GM12878 (cell line): ENCODE measurements at regions not wholly inside any gene's neighbourhood (a gene's known extent, or its start where the extent isn't known, plus 50 kb on each side); places are given as distances from the start of the nearest gene placed in this dataset.

Experiments used
- ATAC-seq: fragments of 200-7000 bp; cut with Tn5 transposase; 3 replicates; pipeline ENCODE4 v1.9.1; 2020; ENCODE audit warnings: mild to moderate bottlenecking, moderate library complexity
- BruUV-seq: library from RNA; stranded (reverse); fragments of 400-500 nt; replicated peaks from 2 replicates; lab custom pipeline; 2021; lab: Mats Ljungman, UMichigan
- CTCF ChIA-PET: fragments of 300-600 bp; sonication (Branson Sonifier 250); formaldehyde crosslinking; extraction: SDS; loops from one replicate; lab custom pipeline; 2021; ENCODE audit warnings: inconsistent platforms; lab: Yijun Ruan, JAX
- POLR2A ChIA-PET: fragments of 350-600 bp; formaldehyde crosslinking; extraction: SDS; loops from one replicate; lab custom pipeline; 2021; ENCODE audit warnings: inconsistent platforms; lab: Charles Lee
- RAD21 ChIA-PET: fragments of 300-600 bp; sonication (Branson Sonifier 250); formaldehyde crosslinking; loops from one replicate; lab custom pipeline; 2023; ENCODE audit warnings: antibody characterized with exemption; ENCODE audit not compliant: unreplicated experiment; lab: Charles Lee
- SMC1A ChIA-PET: fragments of 300-600 bp; sonication (Branson Sonifier 250); formaldehyde crosslinking; loops from one replicate; lab custom pipeline; 2023; ENCODE audit not compliant: unreplicated experiment, uncharacterized antibody; lab: Charles Lee
- DNase-seq: peaks from one replicate; pipeline ENCODE4 v3.0.0-alpha.2; 2011; ENCODE audit warnings: low read depth, low spot score
- FAIRE-seq: peaks from 3 replicates; lab custom pipeline; 2011; peaks lifted over from hg19 to GRCh38; lab: Jason Lieb, UNC
- H2AFZ ChIP-seq: 2 replicates; pipeline ENCODE4 v1.6.0; 2011; ENCODE audit warnings: low read depth, low read length, control low read depth; ENCODE audit not compliant: control insufficient read depth
- H3K27ac ChIP-seq: 2 replicates; pipeline ENCODE4 v1.5.1; 2011; ENCODE audit warnings: control low read depth; ENCODE audit not compliant: control insufficient read depth, insufficient read depth
- H3K27me3 ChIP-seq, 2 experiments: replicated peaks in 1 of 2; 2 replicates each; pipeline versions ENCODE4 v1.6.0 to v1.6.1; 2011; ENCODE audit warnings: low read length in 1 of 2; ENCODE audit not compliant: control insufficient read depth in 2 of 2, insufficient read depth in 2 of 2
- H3K36me3 ChIP-seq, 2 experiments: 2 replicates each; pipeline ENCODE4 v1.5.1; 2011; ENCODE audit warnings: low read length in 1 of 2; ENCODE audit not compliant: control insufficient read depth in 2 of 2, insufficient read depth in 2 of 2
- H3K4me1 ChIP-seq: 2 replicates; pipeline ENCODE4 v1.6.1; 2011; ENCODE audit warnings: mild to moderate bottlenecking, low read length, moderate library complexity, mixed read lengths; ENCODE audit not compliant: control insufficient read depth, insufficient read depth
- H3K4me2 ChIP-seq: 2 replicates; pipeline ENCODE4 v1.6.0; 2011; ENCODE audit warnings: control low read depth; ENCODE audit not compliant: control insufficient read depth, insufficient read depth
- H3K4me3 ChIP-seq: fragments of 200-600 bp; sonication (generic); 2 replicates; pipeline ENCODE4 v1.5.1; 2016
- H3K79me2 ChIP-seq: 2 replicates; pipeline ENCODE4 v1.6.0; 2011; ENCODE audit warnings: low read length; ENCODE audit not compliant: control insufficient read depth, insufficient read depth
- H3K9ac ChIP-seq: 2 replicates; pipeline ENCODE4 v1.8.0; 2011; ENCODE audit warnings: low read length, control low read depth, mixed read lengths; ENCODE audit not compliant: control insufficient read depth, insufficient read depth
- H3K9me3 ChIP-seq: replicated peaks from 3 replicates; pipeline ENCODE4 v1.5.1; 2011; ENCODE audit warnings: mild to moderate bottlenecking, low read length; ENCODE audit not compliant: control insufficient read depth, insufficient read depth
- H4K20me1 ChIP-seq: 2 replicates; pipeline ENCODE4 v1.6.0; 2011; ENCODE audit not compliant: control insufficient read depth, insufficient read depth
- ASH2L ChIP-seq: fragments of 300-600, 200-600 bp; sonication (generic); IDR thresholded peaks from 2 replicates; pipeline ENCODE4 v1.6.1; 2017; ENCODE audit warnings: low read depth, mild to moderate bottlenecking, borderline replicate concordance
- ATF7 ChIP-seq: fragments of 450-650 bp; IDR thresholded peaks from 2 replicates; pipeline ENCODE4 v1.6.1; 2016; ENCODE audit warnings: low read depth, mild to moderate bottlenecking
- BCL11A ChIP-seq: IDR thresholded peaks from 2 replicates; pipeline ENCODE4 v1.6.1; 2011; ENCODE audit warnings: low read depth, low read length
- BRCA1 ChIP-seq: IDR thresholded peaks from 2 replicates; pipeline ENCODE4 v1.6.1; 2011; ENCODE audit warnings: low read depth, low read length, improper control_type of control experiment
- CBX3 ChIP-seq: fragments of 200-600 bp; sonication (generic); IDR thresholded peaks from 2 replicates; pipeline ENCODE4 v1.6.1; 2016; ENCODE audit warnings: low read depth, borderline replicate concordance
- DPF2 ChIP-seq: fragments of 450-650 bp; IDR thresholded peaks from 2 replicates; pipeline ENCODE4 v1.6.1; 2017; ENCODE audit warnings: mild to moderate bottlenecking
- KLF5 ChIP-seq: fragments of 450-650 bp; IDR thresholded peaks from 2 replicates; pipeline ENCODE4 v1.6.1; 2014; ENCODE audit warnings: mild to moderate bottlenecking; ENCODE audit not compliant: partially characterized antibody
- MYC ChIP-seq: IDR thresholded peaks from 2 replicates; pipeline ENCODE4 v1.6.1; 2011; ENCODE audit warnings: mild to moderate bottlenecking, low read length, moderate library complexity, inconsistent platforms; ENCODE audit not compliant: insufficient read depth, insufficient replicate concordance, insufficient read length, severe bottlenecking
- NFXL1 ChIP-seq: fragments of 450-650 bp; IDR thresholded peaks from 2 replicates; pipeline ENCODE4 v1.6.1; 2017; ENCODE audit warnings: antibody characterized with exemption, mild to moderate bottlenecking, borderline replicate concordance
- NFYA ChIP-seq: IDR thresholded peaks from 2 replicates; pipeline ENCODE4 v1.6.1; 2011; ENCODE audit warnings: low read depth, mild to moderate bottlenecking, low read length, improper control_type of control experiment, borderline replicate concordance
- NFYB ChIP-seq: IDR thresholded peaks from 2 replicates; pipeline ENCODE4 v1.6.1; 2011; ENCODE audit warnings: low read depth, mild to moderate bottlenecking, low read length, improper control_type of control experiment, moderate library complexity; ENCODE audit not compliant: insufficient read depth
- NR2C1 ChIP-seq: fragments of 450-650 bp; IDR thresholded peaks from 2 replicates; pipeline ENCODE4 v1.6.1; 2017; ENCODE audit warnings: antibody characterized with exemption, mild to moderate bottlenecking, moderate library complexity
- SREBF2 ChIP-seq: IDR thresholded peaks from 2 replicates; pipeline ENCODE4 v1.6.1; 2012; ENCODE audit warnings: mild to moderate bottlenecking, low read length
- SUPT20H ChIP-seq: IDR thresholded peaks from 2 replicates; pipeline ENCODE4 v1.6.1; 2011; ENCODE audit warnings: low read depth, mild to moderate bottlenecking, low read length, moderate library complexity, borderline replicate concordance; ENCODE audit not compliant: control insufficient read depth
- ZBTB40 ChIP-seq: fragments of 450-650 bp; IDR thresholded peaks from 2 replicates; pipeline ENCODE4 v1.6.1; 2016; ENCODE audit warnings: mild to moderate bottlenecking, moderate library complexity, borderline replicate concordance
- ZNF274 ChIP-seq: IDR thresholded peaks from one replicate; pipeline ENCODE4 v1.8.0; 2011; ENCODE audit not compliant: insufficient read length, insufficient read depth
- ZNF622 ChIP-seq: fragments of 450-650 bp; IDR thresholded peaks from 2 replicates; pipeline ENCODE4 v1.6.1; 2017; ENCODE audit warnings: mild to moderate bottlenecking, inconsistent platforms
- WGBS: methylation state at CpG from one replicate; pipeline ENCODE4 v1.1.6; 2016; ENCODE audit warnings: low lambda C conversion rate; ENCODE audit not compliant: insufficient replicate concordance, insufficient coverage; ENCODE audit errors: missing lambda C conversion rate; 5-methylcytosine and 5-hydroxymethylcytosine counted together
- in situ Hi-C: fragments of 300-500 bp; cut with MboI; formaldehyde crosslinking; loops from 9 replicates; pipeline ENCODE4 v1.14.3; 2018; ENCODE audit warnings: mixed read lengths
- intact Hi-C: fragments of 100-400 bp; cut with micrococcal nuclease; formaldehyde crosslinking; loops from one replicate; pipeline ENCODE4 v1.14.2; 2022; ENCODE audit not compliant: unreplicated experiment

DNA sequence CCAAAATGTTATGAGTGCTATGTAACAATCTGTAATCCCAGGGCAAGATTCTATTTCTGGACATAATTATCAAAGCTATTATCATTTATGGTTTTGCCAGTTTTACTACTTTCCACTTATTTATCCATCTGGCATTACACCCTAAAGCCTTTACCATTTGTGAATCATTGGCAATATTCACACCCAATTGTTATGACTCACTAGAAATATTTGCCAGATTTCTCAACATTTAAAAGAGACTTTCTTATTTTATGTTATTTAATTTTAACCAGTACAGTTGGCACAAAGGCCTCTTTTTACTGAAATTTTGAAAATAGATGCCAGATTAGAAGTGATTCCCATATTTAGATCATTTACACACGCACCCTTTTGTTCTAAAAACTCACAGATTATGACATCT lies 242.7 kb upstream of the WDFY3 start:
- ChIA-PET SMC1A (interaction anchor here (1.5 kb wide), 1 partner anchor 20 kb away, joined by 5 read pairs; no protein-coding TSS in a partner anchor), CTCF (no interaction called here), POLR2A (no interaction called here), RAD21 (no interaction called here)
- Histone ChIP-seq H3K4me3 (no peak overlapping the region), H3K9me3 (no peaks in the 10 kb centered on the region), H2AFZ (no peak overlapping the region), H3K27ac (no peak overlapping the region), H3K27me3 (no peaks in the 10 kb centered on the region), H3K4me2 (no peak overlapping the region), H3K79me2 (no peaks in the 10 kb centered on the region), H3K9ac (no peak overlapping the region), H4K20me1 (no peaks in the 10 kb centered on the region), H3K36me3 (no peaks in the 10 kb centered on the region), H3K4me1 (no peaks in the 10 kb centered on the region)
- no TSS peak for BruUV-seq
- 0% methylated on average over 1 of the region's 1 CpG for WGBS
- TF ChIP-seq ASH2L: no peak
- no peak for TF ChIP-seq ZNF622
- no peak for TF ChIP-seq BCL11A
- no peak for TF ChIP-seq NFYB
- no peak for TF ChIP-seq MYC
- no peak for TF ChIP-seq CBX3
- no peak for TF ChIP-seq SUPT20H
- in situ Hi-C loops (no loop called here), intact Hi-C loops (no loop called here)
- FAIRE-seq: no peak
- no peak for ATAC-seq
- DNase-seq: no peak

GRCh38 chr4:85210353-85210752 lies 243.9 kb upstream of the WDFY3 start:
- ATAC-seq: no peak
- H3K27ac ChIP-seq: no peak overlapping the region
- POLR2A ChIA-PET: no interaction called here
- SMC1A ChIA-PET: no interaction called here
- H3K9ac ChIP-seq: no peak overlapping the region
- in situ Hi-C loops: no loop called here
- H3K36me3 ChIP-seq: no peaks in the 10 kb centered on the region
- H4K20me1 ChIP-seq: no peaks in the 10 kb centered on the region
- H3K4me3 ChIP-seq: no peak overlapping the region
- H3K9me3 ChIP-seq: no peaks in the 10 kb centered on the region
- 8% methylated on average over 3 of the region's 3 CpGs for WGBS
- DNase-seq: no peak
- H3K4me1 ChIP-seq: no peaks in the 10 kb centered on the region
- intact Hi-C loops: no loop called here
- H3K4me2 ChIP-seq: no peak overlapping the region
- BruUV-seq: no TSS peak
- RAD21 ChIA-PET: no interaction called here
- H2AFZ ChIP-seq: no peak overlapping the region
- CTCF ChIA-PET: no interaction called here
- FAIRE-seq: no peak
- no peaks in the 10 kb centered on the region for H3K79me2 ChIP-seq
- no peaks in the 10 kb centered on the region for H3K27me3 ChIP-seq
- TF ChIP-seq NR2C1 (no peak), SREBF2 (no peak), NFYA (no peak), ZBTB40 (no peak), ATF7 (no peak), KLF5 (no peak), BRCA1 (no peak), DPF2 (no peak), BCL11A (no peak), NFXL1 (no peak), ZNF274 (no peak)
